ENCODE measurements at regions not wholly inside any gene's neighbourhood (a gene's known extent, or its start where the extent isn't known, plus 50 kb on each side); places are given as distances from the start of the nearest gene placed in this dataset.

- TF ChIP-seq POLR2A (IDR thresholded peaks at IDR 0.05) (no peak), CTCF (IDR thresholded peaks at IDR 0.05) (no peak)
Measured at GRCh38 chr12:42926232-42926631, 336.7 kb upstream of the PRICKLE1 start.
